Stimulated activated CD4-positive, alpha-beta T cell treated with anti-CD3 and anti-CD28 coated beads, Interleukin-1b, Interleukin-23, amount 100 ng/mL, for 24 hours (primary cell): ENCODE measurements at regions not wholly inside any gene's neighbourhood (a gene's known extent, or its start where the extent isn't known, plus 50 kb on each side); places are given as distances from the start of the nearest gene placed in this dataset.

Experiments
- DNase-seq, 4 experiments: peaks; one replicate each; pipeline ENCODE4 v3.0.0-alpha.2; 2020; ENCODE audit warnings: low read depth in 4 of 4, low spot score in 1 of 4

DNA sequence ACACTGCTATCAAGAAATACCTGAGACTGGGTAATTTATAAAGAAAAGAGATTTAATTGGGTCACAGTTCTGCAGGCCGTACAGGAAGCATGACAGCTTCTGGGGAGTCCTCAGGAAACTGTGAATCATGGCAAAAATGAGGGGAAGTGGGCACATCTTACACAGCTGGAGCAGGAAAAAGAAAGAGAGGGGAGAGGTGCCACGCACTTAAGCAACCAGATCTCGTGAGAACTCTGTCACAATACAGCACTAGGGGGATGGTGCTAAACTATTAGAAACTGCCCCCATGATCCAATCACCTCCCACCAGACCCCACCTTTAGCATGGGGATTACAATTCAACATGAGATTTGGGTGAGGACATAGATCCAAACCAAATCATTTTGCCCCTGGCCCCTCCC, 105.5 kb upstream of the CPLX2 start:
- no peak for DNase-seq

DNA sequence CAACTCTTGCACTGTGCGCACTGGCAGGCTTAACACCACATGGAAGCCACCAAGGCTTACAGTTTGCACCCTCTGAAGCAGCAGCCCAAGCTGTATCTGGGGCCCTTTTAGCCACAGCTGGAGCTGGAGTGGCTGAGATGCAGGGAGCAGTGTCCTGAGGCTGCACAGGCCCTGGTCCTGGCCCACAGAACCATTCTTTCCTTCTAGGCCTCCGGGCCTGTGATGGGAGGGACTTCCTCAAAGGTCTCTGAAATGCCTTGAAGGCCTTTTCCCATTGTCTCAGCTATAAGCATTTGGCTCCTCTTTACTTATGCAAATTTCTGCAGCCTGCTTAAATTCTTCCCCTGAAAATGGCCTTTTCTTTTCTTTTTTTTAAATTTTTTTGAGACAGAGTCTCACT, 104.4 kb upstream of the CPLX2 start:
- DNase-seq, result no peak

DNA sequence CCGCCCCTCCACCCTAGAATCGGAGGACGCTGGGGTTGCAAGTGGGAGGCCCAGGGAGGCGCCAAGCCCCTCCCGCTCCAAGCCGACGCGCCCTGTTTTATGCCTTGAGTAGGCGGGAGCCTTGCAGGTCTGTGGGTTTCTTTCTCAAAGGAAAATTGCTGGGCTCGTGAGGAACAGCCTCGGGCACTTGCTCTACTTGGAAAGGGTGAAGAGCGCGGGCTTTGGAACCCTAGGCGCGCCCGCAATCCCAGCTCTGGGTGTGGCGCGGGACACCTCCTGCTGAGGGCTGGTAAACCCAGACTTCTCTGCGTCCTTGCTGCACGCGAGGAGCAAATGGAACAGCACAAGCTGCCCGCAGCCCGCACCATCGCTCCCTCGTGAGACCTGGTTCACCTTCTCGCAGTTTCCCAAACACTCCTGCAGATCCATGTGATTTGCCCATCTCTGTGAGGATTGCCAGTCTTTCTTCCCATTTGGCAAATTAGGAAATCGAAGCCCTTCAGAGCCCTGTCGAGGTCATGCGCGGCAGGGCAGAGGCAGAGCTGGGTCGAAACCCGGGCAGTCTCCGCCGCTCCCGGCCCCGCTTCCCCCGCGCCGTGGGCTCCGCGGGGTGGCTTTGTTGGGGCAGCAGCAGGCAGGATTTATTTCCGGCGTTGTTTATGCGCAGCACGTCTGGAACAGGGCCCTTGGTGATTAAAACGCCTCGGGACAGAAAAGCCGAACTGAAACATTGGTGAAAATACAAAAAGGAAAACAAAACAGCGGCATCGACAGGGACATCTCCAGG, 98.4 kb upstream of the CPLX2 start:
- no peak for DNase-seq

DNA sequence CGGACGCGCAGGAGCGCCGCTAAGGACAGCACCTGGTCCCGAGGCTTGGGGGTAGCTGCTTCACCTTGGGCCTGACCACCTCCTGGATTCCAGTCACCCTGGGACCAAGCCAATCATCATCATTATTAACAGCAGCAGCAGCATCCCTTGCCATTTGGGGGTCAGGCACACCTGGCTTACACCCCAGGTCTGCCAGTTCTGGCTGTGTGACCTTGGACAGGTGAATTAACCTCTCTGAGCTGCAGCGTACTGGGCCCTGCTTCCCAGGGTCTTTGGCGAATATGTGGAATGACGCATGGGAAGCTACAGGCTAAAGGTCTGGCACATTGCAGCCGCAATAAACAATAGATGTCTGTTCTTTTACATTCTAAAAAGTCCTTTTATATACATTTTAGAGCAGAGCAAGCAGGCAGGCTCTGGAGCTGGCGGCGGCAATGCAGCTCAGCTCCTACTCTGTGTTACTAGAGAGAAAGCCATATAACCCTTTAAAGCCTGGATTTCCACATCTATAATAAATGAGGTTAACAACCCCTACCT, 97.8 kb upstream of the CPLX2 start:
- DNase-seq, result no peak

DNA sequence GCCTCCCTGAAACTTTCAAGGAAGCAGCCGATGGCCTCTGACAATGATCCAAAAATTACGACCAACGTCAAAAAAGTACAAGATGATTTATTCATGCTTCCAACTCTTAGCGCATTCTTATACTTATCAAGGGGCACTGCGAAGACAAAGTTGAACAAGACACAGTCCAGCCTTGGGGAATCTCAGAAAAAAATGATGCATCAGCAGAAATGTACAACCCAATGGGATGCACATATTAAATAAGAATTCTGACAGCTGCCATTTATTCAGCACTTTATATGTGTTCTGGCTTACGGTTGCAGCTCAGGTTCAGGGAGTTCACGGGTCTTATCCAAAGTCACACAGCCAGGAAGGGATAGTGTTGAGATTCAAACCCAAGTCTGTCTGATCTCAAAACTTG, 96.0 kb upstream of the CPLX2 start:
- no peak for DNase-seq

DNA sequence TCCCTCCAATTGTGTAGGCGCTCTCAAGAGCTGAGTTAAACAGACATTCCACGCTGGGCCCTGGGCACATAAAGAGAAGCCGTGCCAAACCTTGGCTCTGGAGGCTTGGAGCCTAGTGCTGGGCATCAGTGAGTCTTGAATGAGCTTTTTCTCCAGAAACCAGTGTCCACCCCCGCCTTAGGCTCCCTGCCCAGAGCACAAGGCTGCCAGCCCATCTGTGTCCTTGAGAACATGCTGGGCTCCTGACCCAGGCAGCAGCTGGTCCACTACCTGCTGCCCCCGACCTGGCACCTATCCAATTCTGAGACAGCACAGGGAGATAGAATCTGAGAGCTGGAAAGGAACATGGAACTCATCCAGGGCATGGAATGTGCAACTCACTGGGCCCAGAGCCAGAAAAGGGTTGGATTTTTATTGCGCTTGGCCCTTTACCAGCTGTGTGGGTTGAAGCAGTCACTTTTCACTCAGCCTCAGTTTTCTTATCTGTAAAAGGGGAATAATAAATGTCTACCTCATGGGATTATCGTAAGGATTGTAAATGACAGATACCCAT, 92.4 kb upstream of the CPLX2 start:
- DNase-seq, result no peak

DNA sequence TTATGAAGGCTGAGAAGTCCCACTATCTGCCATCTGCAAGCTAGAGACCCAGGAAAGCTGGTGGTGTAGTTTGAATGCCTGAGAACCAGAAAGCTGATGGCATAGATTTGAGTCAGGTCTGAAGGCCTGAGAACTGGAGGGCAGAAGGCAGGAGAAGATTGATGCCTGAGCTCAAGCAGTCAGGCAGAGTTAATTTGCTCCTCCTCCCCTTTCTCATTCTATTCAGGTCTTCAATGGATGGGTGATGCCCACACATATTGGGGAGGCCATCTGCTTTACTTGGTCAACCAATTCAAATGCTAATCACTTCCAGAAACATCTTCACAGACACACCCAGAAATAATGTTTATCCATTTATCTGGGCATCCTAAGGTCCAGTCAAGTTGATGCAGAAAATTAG, 87.6 kb upstream of the CPLX2 start:
- no peak for DNase-seq

DNA sequence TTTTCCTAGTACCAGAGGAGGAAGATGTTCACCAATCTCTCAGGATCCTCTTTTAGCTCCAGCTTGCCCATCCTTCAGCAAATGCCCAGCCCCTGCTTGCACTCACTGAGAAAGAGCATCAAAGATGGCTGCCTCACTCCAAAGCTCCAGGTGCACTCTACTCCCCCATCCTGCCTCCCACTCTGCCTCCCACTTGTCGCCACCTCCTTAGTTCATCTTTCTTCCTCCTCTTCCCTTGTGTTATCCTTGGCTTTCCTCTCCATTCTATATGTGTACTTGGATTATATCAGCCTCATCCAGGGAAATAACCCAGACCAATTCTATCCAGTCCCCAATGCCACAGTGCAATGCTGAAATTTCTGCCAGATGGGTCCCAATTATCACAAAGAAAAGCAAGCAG, 87.1 kb upstream of the CPLX2 start:
- DNase-seq, result no peak

DNA sequence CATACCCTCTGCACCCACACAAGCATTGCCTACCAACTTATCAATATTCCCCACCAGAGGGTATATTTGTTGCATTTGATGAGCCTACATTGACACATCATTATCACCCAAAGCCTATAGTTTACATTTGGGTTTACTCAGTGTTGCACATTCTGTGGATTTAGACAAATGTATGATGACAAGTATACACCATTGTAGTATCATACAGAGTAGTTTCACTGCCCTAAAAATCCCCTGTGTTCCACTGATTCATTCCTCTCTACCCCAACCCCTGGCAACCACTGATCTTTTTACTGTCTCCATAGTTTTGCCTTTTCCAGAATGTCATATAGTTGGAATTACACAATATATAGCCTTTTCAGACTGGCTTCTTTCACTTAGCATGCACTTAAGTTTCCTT, 85.7 kb upstream of the CPLX2 start:
- no peak for DNase-seq

DNA sequence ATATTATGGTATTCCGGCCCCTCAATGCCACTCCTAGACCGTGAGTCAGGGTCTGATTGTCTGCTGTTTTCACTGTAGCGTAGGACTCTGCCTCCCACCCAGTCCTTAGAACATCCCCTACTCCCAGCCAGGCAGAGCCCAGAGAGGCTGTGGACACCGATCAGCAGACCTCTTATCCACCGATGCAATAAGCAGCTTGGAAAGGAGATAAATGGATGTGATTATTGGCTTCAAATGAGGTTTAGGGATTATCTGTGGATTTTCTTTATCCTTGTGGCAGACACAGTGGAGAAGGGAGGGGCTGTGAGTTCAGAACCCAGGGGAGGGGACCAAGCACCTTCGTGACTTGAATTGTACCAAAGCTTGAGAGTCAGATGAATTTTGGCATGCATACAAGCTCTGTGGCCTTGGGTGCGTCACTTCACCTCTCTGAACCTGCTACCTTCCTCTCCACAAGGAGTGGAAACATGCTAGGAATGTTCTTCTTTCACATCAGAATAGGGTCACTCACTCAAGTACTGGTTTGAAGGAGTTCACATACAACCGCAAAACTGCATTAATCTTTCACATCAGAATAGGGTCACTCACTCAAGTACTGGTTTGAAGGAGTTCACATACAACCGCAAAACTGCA, 83.1 kb upstream of the CPLX2 start:
- no peak for DNase-seq

DNA sequence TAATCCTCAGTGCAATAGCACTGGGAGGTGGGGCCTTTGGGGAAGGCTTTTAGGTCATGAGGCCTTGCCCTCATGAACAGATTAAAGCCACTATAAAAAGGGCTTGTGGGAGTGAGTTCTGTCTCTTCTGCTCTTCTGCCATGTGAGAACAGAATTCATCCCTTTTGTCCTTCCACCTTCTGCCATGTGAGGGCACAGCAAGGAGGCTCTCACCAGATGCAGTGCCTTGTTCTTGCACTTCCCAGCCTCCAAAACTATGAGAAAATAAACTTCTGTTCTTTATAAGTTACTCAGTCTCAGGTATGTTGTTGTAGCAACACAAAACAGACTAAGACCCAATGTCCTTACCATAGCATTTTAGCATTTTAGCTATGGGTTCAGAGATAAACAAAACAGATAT, 81.7 kb upstream of the CPLX2 start:
- no peak for DNase-seq

DNA sequence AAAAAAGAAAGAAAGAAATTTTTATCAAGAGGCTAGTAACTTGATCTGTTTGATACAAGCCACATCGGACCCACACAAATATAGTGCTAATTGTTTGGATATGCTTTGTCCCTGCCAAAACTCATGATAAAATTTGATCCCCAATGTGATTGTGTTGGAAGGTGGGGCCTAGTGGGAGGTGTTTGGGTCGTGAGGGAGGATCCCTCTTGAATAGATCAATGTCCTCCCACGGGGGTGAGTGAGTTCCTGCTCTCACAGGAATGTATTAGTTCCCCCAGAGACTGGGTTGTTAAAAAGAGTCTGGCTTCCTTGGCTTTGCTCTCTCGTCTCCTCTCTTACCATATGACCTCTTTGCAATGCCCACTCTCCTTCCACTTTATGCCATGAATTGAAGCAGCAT, 80.6 kb upstream of the CPLX2 start:
- no peak for DNase-seq

DNA sequence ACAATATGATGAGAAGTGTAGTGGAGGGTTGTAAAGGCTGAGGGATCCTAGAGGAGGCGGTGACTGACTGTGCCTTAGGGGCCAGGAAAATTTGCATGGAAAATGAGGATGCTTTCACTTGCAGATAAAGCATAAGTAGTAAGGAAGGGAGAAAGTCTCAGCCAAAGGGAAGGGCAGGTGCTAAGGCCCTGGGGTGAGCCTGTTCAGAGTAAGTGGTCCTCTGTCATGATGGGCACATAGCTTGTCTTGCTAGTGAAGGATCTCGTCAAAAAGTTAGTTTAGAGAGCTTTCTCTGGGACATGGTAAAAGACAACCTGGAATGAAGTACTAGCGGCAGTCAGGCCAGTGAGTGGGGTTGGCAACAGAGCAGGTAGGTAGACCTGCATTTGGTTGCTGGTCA, 75.4 kb upstream of the CPLX2 start:
- DNase-seq, result no peak

DNA sequence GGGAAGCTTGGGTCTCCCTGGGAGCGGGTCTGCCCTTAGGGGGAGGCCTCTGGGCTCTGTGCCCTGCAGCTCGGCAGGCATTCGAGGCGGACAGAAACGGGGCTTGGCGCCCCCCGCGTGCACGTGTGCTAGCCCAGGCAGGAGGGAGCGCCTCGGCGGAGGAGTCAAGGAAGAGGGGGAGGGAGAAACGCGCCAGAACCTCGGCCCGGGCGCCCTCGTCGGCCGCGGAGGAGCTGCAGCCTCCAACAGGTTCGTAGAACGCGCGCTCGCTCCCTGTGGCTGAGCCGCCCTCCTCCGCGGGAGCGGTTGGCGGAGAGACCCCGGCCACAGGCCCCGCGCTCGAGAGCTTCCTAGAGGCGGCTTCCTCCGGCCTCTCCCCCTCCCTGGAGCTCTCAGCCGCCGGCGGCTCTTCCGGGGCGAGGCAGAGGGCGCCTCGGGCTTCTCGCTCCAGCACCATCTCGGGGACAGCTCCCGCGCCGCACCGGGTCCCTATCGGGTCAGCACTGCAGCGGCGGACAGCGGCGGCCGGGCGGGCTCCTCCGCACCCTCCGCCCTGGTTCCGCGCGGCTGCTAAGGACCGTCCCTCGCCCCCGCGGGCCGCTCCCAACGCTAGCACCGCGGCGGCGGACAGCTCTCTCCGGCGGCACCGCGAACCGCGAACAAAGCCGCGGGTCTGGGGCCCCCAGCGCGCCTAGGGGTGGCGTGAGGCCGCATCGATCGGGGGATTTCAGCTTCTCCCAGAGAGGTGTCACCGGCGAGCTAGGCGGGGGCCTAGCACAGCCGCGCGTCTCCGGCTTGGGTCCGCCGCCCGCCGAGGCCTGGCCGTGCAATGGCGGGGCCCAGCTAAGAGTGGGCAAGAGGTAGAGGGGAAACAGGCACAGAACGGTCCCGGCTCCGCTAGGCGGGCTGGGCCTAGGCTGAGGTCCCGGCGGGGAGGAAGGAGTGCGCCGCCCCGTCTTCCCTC, 74.6 kb upstream of the CPLX2 start:
- DNase-seq, result peak; percentile 46 to 67 (median 57)

DNA sequence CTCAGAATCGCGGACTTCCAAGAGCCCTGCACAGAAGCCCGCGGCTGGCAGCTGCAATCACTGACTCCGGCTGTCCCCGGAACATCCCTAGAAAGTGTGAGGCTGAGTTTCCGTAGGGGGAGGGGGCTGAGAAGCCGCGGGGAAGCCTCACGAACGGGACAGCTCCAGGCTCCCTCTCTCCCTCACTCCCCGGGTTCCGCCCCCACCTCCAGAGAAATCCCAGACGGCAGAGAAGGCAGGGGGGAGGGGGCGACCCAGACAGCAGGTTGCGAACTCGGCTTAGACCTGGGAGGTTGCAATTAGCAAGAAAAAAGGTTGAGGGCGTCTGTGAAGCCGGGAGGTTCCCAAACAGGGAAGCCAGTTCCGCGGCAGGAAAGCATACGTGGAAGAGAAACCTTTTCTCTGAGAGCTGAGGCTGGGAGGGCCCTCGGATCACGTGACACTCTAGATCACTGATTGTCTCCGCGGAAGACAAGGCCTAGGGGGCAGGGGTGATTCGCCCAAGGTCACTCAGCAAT, 73.8 kb upstream of the CPLX2 start:
- no peak for DNase-seq

DNA sequence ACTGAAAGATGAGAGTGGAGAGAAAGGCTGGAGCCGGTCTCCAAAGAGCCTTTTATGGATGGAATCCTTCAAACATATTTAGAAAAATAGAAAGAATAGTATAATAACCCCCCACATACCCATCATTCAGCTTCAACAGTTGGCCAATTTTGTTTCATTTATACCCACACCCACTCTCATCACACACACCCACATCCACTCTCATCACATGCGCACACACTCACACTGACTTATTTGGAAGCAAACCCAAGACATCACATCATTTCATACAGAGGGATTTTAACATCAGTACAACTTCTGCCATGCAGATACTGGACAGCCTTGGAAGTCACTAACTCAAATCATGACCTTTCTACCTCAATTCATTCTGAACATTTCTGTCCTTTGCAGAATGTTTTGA, 72.8 kb upstream of the CPLX2 start:
- DNase-seq, result no peak

DNA sequence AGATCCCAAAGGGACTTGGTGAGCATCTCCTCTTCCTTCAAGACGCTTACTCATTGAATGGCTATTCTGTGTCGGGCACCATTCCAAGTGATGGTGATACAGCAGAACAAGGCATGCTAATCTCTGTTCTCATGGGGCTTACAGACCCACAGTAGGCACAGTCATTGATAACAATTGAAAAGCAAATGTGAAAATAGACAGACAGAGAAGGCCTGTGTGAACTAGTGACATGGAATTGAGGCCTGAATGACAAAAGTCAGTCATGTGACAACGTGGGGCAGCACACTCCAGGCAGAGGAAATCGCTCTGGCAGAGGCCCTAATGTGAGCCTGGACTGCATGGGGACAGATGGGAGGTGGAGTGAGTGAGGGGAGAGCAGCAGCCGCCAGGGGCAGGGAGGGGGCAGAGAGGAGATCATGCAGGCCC, 70.7 kb upstream of the CPLX2 start:
- DNase-seq, result no peak

DNA sequence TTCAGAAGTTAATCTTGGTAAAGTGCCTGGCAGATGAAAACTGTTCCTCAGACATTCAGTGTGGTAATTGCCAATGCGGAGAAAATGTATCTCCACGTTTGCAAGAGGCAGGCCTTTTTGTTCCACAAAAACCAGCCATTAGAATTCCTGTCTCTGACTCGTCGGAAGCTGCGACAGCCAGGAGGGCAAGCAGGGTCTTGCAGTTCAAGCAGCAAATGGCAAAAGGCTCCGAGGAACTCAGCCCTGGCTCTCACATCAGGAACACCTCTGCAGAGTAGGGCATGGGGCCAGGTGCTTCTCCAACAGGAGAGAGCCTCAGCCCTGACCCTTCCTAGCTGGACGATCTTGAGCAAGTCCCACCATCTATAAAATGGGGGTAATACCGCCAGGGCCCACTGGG, 69.0 kb upstream of the CPLX2 start:
- no peak for DNase-seq

DNA sequence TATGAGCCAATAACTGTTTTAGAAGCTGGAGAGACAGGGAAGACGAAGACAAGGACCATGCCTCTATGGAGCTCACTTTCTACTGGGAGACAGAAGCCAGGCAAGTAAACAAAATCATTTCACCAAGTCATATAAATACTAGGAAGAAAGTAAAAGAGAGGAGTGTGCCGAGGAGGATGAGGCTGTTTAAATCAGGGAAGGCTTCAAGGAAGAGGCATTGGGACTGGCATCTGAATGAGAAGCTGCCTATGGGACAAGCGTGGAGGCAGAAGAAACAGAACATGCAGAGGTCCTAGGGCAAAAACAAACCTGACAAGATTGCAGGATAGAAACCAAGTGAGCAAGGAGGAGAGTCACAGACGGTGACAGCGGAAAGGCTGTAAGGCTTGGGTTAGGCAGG, 68.1 kb upstream of the CPLX2 start:
- no peak for DNase-seq

DNA sequence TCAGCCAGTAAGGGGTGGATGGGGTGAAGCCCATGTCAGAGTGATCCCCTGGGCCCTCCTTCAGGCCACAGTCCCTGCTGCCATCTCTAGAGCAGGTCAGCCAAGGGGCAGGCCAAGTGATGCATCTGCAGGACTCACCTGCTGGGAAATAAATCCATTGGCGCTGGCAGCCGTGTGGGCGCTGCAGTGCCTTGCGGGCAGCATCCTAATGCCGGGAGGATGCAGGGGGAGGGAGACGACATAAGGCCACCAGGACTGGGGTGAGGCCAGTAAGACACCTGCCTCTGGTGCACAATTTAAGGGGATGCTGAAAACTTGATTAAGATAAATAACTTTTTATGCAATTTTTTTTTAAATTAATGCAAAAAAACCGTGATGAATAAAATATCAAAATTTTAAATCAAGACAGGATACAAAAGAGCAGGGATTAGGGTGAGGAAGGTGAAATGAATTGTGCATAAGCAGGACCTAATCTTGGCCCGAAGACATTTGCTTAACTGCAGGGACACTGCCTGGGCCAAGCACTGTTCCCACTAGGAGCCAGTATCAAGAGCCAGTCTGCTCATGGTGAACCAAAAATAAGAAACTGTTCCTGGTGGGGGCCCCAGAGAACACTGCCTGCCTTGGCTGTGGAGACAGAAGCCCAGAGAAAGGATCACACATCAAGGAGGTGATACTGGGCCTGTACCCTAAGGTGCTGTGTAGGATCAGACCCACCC, 67.5 kb upstream of the CPLX2 start:
- DNase-seq, result no peak
